T47D (cell line): ENCODE measurements at regions not wholly inside any gene's neighbourhood (a gene's known extent, or its start where the extent isn't known, plus 50 kb on each side); places are given as distances from the start of the nearest gene placed in this dataset.

Experiments
- DNase-seq, 2 experiments: peaks; one replicate each; pipeline versions ENCODE4 v3.0.0 to v3.0.0-alpha.2; 2011 to 2012; ENCODE audit warnings: low read depth in 1 of 2, low spot score in 1 of 2
- JUND ChIP-seq: IDR thresholded peaks from 2 replicates; pipeline ENCODE4 v1.6.1; 2012; ENCODE audit warnings: low read depth
- in situ Hi-C: cut with HindIII; loops from 2 replicates; pipeline ENCODE4 v1.10.0; 2016; ENCODE audit warnings: low sequenced_read_pairs, low pct_unique_long_range_greater_than_20kb

DNA sequence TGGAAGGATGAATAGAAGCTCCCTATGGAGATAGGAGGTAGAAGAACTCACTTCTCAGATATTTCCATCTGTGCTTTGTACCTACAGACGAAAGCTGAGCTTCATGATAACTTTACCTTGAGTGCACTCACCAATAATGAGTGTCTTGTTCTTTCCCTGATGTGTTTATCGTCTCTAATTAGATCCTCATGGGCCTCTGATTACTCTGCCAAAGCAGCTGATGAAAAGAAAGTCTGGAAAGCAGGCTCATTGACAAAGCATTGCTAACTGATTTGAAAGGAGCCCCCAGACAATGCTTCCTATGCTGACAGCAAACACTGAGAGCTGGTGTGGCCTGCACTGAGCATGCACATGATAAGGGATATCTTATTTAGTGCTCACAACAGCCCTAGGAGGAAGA, 183.9 kb upstream of the GHITM start:
- in situ Hi-C loops = no loop called here
- no peak for TF ChIP-seq JUND
- DNase-seq = no peak

DNA sequence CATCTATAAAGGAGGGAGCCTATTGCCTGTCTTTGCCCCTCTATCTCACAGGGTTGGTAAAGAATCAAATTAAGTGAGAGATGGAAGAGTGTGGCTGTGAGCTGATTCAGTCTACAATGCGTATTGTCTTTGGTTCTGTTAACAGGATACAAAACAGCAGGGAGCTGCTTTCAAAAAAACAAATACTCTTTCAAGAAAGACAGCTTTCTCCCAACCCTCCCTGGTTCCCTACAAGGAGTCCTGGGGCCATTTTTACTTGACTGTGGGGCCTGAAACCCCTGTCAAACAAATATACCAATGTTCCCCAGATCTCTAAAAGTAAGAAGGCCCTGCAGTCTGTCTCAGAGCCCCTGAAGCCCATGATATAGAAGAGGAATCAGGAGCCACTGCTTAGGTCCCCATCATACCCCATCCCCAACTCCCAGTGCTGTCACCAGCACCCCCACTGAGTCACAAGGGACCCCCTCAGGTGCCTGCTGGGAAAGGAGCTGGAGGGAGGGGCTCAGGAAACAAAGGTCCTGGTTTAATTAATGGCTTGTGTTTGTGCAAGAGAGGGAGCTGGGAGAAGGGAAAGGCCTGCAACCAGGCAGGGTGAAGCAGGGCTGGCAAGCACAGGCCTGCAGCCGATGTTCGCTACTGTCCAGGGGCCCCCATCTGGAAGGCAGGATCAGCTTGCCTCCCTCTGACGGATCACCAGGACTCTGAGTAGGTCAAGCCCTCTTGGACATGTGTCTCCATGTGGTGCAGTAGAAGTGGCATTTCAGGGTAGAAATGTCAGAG, 182.0 kb upstream of the GHITM start:
- in situ Hi-C loops = no loop called here
- TF ChIP-seq JUND = no peak
- DNase-seq = no peak

GRCh38 chr10:83959328-83959727, 180.0 kb upstream of the GHITM start:
- in situ Hi-C loops = no loop called here
- no peak for DNase-seq
- no peak for TF ChIP-seq JUND

DNA sequence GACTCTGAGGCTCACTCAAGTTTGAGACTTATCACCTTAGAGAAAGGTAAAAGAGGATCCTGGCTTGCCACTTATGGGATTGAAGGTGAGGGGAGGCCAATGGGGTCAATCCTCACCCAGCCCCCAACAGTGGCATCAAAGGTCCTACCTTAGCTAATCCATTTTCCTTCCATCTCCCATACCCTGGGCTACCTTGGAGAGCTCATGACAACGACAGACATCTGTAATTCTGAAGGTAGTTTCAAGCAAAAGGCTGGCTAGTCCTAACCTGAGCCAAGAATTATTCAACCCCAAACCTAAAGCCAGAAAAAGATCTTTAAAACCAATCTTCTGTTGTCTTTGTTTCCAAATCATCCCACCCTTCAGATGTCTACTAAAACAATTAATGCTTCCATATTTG, 179.2 kb upstream of the GHITM start:
- in situ Hi-C loops = no loop called here
- no peak for TF ChIP-seq JUND

GRCh38 chr10:83961620-83962019, 177.7 kb upstream of the GHITM start:
- DNase-seq = peak in 1 of 2 experiments; percentile 15
- in situ Hi-C loops = no loop called here
- no peak for TF ChIP-seq JUND

More for the DNA sequence above, 179.2 kb upstream of the GHITM start:
- peak in 1 of 2 experiments; percentile 35 for DNase-seq

DNA sequence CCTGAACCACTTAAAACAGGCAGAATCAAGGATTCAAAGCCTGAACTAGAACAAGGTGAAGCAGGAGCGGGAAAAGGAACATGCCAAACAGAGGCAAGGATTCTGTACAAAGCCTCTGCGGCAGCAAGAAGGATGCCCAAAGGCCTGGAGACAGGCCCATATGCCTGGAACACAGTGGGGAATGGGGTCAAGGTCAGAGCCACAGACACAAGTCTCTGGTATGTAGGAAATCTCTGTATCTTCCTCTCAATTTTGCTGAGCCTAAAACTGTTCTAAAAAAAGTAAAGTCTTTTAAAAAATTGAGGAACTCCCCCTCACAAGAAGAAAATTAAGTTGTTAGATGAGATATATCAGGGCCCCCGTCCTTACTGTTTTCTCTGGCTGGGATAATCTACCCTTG, 175.9 kb upstream of the GHITM start:
- DNase-seq = no peak
- in situ Hi-C loops = no loop called here
- no peak for TF ChIP-seq JUND

DNA sequence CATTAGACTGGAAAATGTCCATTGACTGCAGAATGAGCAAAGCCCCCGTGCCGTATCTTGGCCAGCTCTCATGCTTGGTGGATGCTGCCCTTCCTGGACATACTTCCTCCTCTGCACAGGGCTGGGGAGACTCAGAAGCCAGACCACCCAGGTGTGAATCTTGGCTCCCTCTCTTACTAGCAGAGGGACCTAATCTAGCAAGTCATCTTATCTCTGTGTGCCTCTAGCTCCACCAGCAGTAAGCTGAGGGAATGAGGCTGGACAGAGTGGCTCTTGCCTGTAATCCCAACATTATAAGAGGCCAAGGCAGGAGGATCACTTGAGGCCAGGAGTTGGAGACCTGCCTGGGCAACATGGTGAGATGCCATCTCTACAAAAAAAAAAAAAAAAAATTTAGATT, 173.8 kb upstream of the GHITM start:
- TF ChIP-seq JUND = no peak
- DNase-seq = no peak
- in situ Hi-C loops = no loop called here

GRCh38 chr10:83968052-83968451, 171.3 kb upstream of the GHITM start:
- no peak for TF ChIP-seq JUND
- in situ Hi-C loops = no loop called here
- DNase-seq = no peak

DNA sequence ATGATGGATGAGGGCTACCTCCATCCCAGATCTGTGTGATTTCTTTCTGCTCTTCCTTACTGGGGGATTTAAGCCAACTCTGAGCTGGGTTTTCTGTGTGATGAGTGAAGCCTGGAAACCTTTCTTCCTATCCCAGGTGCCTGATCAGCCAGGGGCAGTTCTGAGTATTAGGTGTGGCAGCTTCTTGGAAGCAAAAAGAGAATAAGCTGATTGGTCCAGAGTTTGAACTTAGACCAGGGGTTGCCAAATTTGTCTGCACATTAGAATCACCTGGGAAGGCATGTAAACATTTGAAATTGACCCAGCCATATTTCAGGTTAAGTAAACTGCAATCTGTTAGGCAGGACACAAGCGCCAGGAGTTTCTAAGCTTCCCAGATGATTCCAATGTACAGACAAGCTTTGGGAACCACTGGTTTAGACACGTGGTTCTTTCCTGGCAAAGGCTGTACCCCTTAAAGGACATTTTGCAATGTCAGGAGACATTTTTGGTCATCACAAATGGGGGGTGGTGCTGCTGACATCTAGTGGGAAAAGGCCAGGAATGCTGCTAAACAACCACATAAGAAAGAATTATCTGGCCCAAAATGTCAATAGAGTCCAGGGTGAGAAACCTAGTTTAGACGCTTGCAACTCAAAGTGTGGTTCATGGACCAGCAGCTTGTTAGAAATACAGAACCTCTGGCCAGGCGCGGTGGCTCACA, 160.5 kb upstream of the GHITM start:
- TF ChIP-seq JUND = no peak
- DNase-seq = peak in 1 of 2 experiments; percentile 50
- in situ Hi-C loops = no loop called here

DNA sequence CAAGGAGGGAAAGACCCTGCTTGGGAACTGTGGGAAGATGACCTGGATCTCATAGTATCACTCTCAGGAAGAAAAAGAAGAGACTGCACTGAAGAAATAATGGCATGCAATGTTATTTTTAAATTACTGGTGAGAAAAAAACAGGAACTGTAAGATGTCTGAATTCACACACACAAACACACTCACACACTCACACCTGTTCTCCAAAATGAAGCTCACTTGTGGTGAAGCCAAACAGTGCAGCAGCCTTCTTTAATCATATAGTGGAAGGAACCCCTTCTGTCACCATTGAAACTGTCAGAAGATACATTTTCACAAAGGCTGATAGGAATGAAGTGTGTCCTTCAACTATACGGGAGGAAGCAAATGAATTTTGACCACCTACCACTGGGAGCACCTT, 156.5 kb upstream of the GHITM start:
- in situ Hi-C loops = no loop called here
- no peak for DNase-seq
- no peak for TF ChIP-seq JUND

GRCh38 chr10:83983578-83984255, 155.6 kb upstream of the GHITM start:
- in situ Hi-C loops = no loop called here
- no peak for TF ChIP-seq JUND
- DNase-seq = peak in 1 of 2 experiments; percentile 77

DNA sequence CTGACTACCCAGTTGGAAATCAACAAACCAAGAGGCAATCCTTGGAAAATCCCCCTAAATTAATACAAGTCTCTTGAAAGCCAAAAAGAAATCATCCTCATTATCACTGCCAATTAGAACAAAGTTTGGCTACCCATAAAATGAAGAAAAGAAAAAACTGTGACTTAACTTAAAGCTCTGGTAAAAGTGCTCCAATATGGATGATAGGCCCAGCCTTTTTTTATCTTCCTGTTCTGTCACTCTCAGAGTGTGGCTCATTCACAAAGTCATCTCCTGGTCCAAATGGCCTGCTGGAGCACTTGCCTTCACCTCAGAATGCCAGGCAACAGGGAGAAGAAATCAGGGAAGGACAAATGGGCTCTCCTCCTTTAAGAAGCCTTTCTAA, 155.1 kb upstream of the GHITM start:
- TF ChIP-seq JUND = no peak
- in situ Hi-C loops = no loop called here
- no peak for DNase-seq

GRCh38 chr10:83986800-83987199, 152.5 kb upstream of the GHITM start:
- in situ Hi-C loops = no loop called here
- TF ChIP-seq JUND = no peak
- DNase-seq = no peak
